NCI-H2196 treated with DMSO at 0.1 percent for 48 hours (cell line): ENCODE measurements at regions not wholly inside any gene's neighbourhood (a gene's known extent, or its start where the extent isn't known, plus 50 kb on each side); places are given as distances from the start of the nearest gene placed in this dataset.

Source experiments
- DNase-seq: peaks from one replicate; lab custom pipeline; 2025; ENCODE audit not compliant: unreplicated experiment; lab: John Stamatoyannopoulos, UW

GRCh38 chr16:50996166-50996829 lies 154.8 kb downstream of the SALL1 start:
- no peak for DNase-seq

GRCh38 chr16:50994995-50995394 lies 156.1 kb downstream of the SALL1 start:
- no peak for DNase-seq

GRCh38 chr16:50992350-50993032 lies 158.6 kb downstream of the SALL1 start:
- DNase-seq, result no peak

GRCh38 chr16:50991436-50991835 lies 159.6 kb downstream of the SALL1 start:
- no peak for DNase-seq

GRCh38 chr16:50991006-50991405 lies 160.1 kb downstream of the SALL1 start:
- DNase-seq, result no peak

- DNase-seq, result no peak
Measured at GRCh38 chr16:50989047-50989446, 162.0 kb downstream of the SALL1 start.

- DNase-seq, result no peak
Measured at GRCh38 chr16:50988441-50988840, 162.6 kb downstream of the SALL1 start.

GRCh38 chr16:50986453-50986852 lies 164.6 kb downstream of the SALL1 start:
- DNase-seq, result no peak

GRCh38 chr16:50985733-50986132 lies 165.3 kb downstream of the SALL1 start:
- no peak for DNase-seq

- no peak for DNase-seq
Measured at GRCh38 chr16:50984688-50985087, 166.4 kb downstream of the SALL1 start.

GRCh38 chr16:50982808-50983207 lies 168.3 kb downstream of the SALL1 start:
- DNase-seq, result no peak

- no peak for DNase-seq
Measured at GRCh38 chr16:50981951-50982350, 169.1 kb downstream of the SALL1 start.

GRCh38 chr16:50980666-50981065 lies 170.4 kb downstream of the SALL1 start:
- no peak for DNase-seq

- DNase-seq, result no peak
Measured at GRCh38 chr16:50979806-50980620, 171.1 kb downstream of the SALL1 start.

GRCh38 chr16:50977138-50977537 lies 173.9 kb downstream of the SALL1 start:
- DNase-seq, result no peak

- DNase-seq, result no peak
Measured at GRCh38 chr16:50974438-50975036, 176.5 kb downstream of the SALL1 start.

- DNase-seq, result no peak
Measured at GRCh38 chr16:50972876-50973275, 178.2 kb downstream of the SALL1 start.

- no peak for DNase-seq
Measured at GRCh38 chr16:50970281-50970680, 180.8 kb downstream of the SALL1 start.

GRCh38 chr16:50967827-50968612 lies 183.1 kb downstream of the SALL1 start:
- DNase-seq, result no peak

- DNase-seq, result no peak
Measured at GRCh38 chr16:50964491-50964890, 186.6 kb downstream of the SALL1 start.

- DNase-seq, result no peak
Measured at GRCh38 chr16:50961952-50962351, 189.1 kb downstream of the SALL1 start.
